ENCODE measurements at regions not wholly inside any gene's neighbourhood (a gene's known extent, or its start where the extent isn't known, plus 50 kb on each side); places are given as distances from the start of the nearest gene placed in this dataset.

GRCh38 chr10:7507887-7508726, 97.3 kb upstream of the SFMBT2 start:
- Mint-ChIP-seq H3K4me1 (ENCODE audit: unreplicated experiment) (no peaks in the 10 kb centered on the region), H3K27ac (ENCODE audit: unreplicated experiment) (no peak overlapping the region), H3K9me3 (ENCODE audit: unreplicated experiment) (no peaks in the 10 kb centered on the region), H3K4me3 (ENCODE audit: unreplicated experiment) (no peak overlapping the region), H3K36me3 (ENCODE audit: unreplicated experiment) (no peaks in the 10 kb centered on the region), H3K27me3 (ENCODE audit: unreplicated experiment) (peaks cover 2% of the 10 kb centered on the region)
- DNase-seq (ENCODE audit: extremely low spot score, unreplicated experiment) = peak; percentile 80
- TF ChIP-seq, protein P1, sequence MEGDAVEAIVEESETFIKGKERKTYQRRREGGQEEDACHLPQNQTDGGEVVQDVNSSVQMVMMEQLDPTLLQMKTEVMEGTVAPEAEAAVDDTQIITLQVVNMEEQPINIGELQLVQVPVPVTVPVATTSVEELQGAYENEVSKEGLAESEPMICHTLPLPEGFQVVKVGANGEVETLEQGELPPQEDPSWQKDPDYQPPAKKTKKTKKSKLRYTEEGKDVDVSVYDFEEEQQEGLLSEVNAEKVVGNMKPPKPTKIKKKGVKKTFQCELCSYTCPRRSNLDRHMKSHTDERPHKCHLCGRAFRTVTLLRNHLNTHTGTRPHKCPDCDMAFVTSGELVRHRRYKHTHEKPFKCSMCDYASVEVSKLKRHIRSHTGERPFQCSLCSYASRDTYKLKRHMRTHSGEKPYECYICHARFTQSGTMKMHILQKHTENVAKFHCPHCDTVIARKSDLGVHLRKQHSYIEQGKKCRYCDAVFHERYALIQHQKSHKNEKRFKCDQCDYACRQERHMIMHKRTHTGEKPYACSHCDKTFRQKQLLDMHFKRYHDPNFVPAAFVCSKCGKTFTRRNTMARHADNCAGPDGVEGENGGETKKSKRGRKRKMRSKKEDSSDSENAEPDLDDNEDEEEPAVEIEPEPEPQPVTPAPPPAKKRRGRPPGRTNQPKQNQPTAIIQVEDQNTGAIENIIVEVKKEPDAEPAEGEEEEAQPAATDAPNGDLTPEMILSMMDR (IDR thresholded peaks at IDR 0.05) = no peak

- Mint-ChIP-seq H3K4me3 (ENCODE audit: unreplicated experiment) (no peak overlapping the region), H3K27ac (ENCODE audit: unreplicated experiment) (no peak overlapping the region), H3K36me3 (ENCODE audit: unreplicated experiment) (no peaks in the 10 kb centered on the region), H3K4me1 (ENCODE audit: unreplicated experiment) (no peaks in the 10 kb centered on the region), H3K27me3 (ENCODE audit: unreplicated experiment) (no peaks in the 10 kb centered on the region), H3K9me3 (ENCODE audit: unreplicated experiment) (no peaks in the 10 kb centered on the region)
- TF ChIP-seq, protein P1 (IDR thresholded peaks at IDR 0.05) = no peak
- peak; percentile 36 for DNase-seq (ENCODE audit: extremely low spot score, unreplicated experiment)
These were observed 95.7 kb upstream of the SFMBT2 start for GRCh38 chr10:7506571-7506970.

DNA sequence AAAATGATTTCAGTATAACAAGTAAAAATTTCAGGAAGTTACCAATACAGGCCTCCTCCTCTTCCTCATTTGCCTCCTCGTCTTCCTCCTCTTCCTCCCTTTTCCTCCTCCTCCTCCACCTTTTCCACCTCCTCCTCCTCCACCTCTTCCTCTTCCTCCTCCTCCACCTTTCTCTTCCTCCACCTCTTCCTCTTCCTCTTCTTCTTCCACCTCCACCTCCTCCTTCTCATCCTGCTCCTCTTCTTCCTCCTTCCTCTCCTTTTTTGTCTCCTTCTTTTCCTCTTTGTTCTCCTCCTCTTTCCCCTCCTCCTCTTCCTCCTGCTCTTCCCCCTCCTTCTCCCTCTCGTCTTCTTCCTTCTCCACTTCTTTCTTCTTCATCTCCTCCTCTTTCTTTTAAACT, 94.4 kb upstream of the SFMBT2 start:
- DNase-seq (ENCODE audit: extremely low spot score, unreplicated experiment) = no peak
- no peaks in the 10 kb centered on the region for H3K9me3 Mint-ChIP-seq (ENCODE audit: unreplicated experiment)
- H3K4me1 Mint-ChIP-seq (ENCODE audit: unreplicated experiment) = no peaks in the 10 kb centered on the region
- TF ChIP-seq, protein P1 (IDR thresholded peaks at IDR 0.05) = no peak
- no peaks in the 10 kb centered on the region for H3K36me3 Mint-ChIP-seq (ENCODE audit: unreplicated experiment)
- no peak overlapping the region for H3K27ac Mint-ChIP-seq (ENCODE audit: unreplicated experiment)
- H3K27me3 Mint-ChIP-seq (ENCODE audit: unreplicated experiment) = no peaks in the 10 kb centered on the region
- no peak overlapping the region for H3K4me3 Mint-ChIP-seq (ENCODE audit: unreplicated experiment)

GRCh38 chr10:7503190-7503589, 92.4 kb upstream of the SFMBT2 start:
- Mint-ChIP-seq H3K9me3 (ENCODE audit: unreplicated experiment) (no peaks in the 10 kb centered on the region), H3K36me3 (ENCODE audit: unreplicated experiment) (no peaks in the 10 kb centered on the region), H3K4me1 (ENCODE audit: unreplicated experiment) (no peaks in the 10 kb centered on the region), H3K27me3 (ENCODE audit: unreplicated experiment) (no peaks in the 10 kb centered on the region), H3K4me3 (ENCODE audit: unreplicated experiment) (no peak overlapping the region), H3K27ac (ENCODE audit: unreplicated experiment) (no peak overlapping the region)
- TF ChIP-seq, protein P1 (IDR thresholded peaks at IDR 0.05) = no peak
- DNase-seq (ENCODE audit: extremely low spot score, unreplicated experiment) = no peak

DNA sequence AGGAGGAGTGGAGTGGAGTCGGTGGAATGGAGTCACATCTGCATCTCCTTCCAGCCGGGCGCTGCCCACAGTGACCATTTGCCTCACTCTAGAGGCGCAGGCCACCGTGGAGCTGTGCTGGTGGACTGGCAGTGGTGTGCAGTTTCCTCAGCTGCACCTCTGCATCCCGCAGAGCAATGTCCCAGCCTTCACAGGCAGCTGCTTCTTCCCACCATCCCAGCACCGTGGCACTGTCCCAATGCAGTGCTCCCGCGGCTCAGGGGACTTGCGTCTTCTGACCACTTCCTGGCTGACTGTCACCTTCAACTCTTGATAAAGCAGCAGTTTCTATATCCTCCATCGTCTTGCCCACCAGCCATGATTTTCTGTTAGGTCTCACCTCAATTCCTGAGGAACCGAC, 90.3 kb upstream of the SFMBT2 start:
- Mint-ChIP-seq H3K27me3 (ENCODE audit: unreplicated experiment) (no peaks in the 10 kb centered on the region), H3K4me3 (ENCODE audit: unreplicated experiment) (no peak overlapping the region), H3K27ac (ENCODE audit: unreplicated experiment) (no peak overlapping the region), H3K9me3 (ENCODE audit: unreplicated experiment) (no peaks in the 10 kb centered on the region), H3K36me3 (ENCODE audit: unreplicated experiment) (no peaks in the 10 kb centered on the region), H3K4me1 (ENCODE audit: unreplicated experiment) (no peaks in the 10 kb centered on the region)
- DNase-seq (ENCODE audit: extremely low spot score, unreplicated experiment) = peak; percentile 80
- TF ChIP-seq, protein P1 (IDR thresholded peaks at IDR 0.05) = no peak

Data from osteocyte (in vitro differentiated cells).